ENCODE measurements at regions not wholly inside any gene's neighbourhood (a gene's known extent, or its start where the extent isn't known, plus 50 kb on each side); places are given as distances from the start of the nearest gene placed in this dataset.
"Not testable (repeated sequence)": the region's sequence is repeated elsewhere in the genome, so short reads cannot be mapped to it uniquely, and the experiment has no call there.

DNA sequence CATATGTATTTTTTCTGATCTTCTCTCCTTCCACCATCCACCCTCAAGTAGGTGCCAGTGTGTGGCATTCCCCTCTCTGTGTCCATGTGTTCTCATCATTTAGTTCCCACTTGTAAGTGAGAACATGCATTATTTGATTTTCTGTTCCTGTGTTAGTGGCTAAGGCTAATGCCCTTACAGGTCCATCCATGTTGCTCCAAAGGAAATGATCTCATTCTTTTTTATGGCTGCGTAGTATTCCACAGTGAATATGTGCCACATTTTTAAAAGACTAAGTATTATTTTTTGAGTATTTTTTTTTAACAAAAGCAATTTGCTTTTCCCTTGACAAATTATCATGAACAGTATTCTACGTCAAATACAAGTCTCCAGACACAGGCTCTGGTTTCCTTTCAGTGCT is 86.4 kb upstream of the ZNF746 start:
- H3K4me1 ChIP-seq (ENCODE audit: control insufficient read depth, extremely low read depth, insufficient read depth, low read length): no peaks in the 10 kb centered on the region
- no peaks in the 10 kb centered on the region for H3K9me1 ChIP-seq (ENCODE audit: control insufficient read depth, extremely low read depth, insufficient read depth, low read length)
- DNase-seq (ENCODE audit: low read depth, low spot score): no peak
- no peaks in the 10 kb centered on the region for H4K20me1 ChIP-seq (ENCODE audit: control insufficient read depth, extremely low read depth, insufficient read depth, low read length)
- TF ChIP-seq, protein P1, sequence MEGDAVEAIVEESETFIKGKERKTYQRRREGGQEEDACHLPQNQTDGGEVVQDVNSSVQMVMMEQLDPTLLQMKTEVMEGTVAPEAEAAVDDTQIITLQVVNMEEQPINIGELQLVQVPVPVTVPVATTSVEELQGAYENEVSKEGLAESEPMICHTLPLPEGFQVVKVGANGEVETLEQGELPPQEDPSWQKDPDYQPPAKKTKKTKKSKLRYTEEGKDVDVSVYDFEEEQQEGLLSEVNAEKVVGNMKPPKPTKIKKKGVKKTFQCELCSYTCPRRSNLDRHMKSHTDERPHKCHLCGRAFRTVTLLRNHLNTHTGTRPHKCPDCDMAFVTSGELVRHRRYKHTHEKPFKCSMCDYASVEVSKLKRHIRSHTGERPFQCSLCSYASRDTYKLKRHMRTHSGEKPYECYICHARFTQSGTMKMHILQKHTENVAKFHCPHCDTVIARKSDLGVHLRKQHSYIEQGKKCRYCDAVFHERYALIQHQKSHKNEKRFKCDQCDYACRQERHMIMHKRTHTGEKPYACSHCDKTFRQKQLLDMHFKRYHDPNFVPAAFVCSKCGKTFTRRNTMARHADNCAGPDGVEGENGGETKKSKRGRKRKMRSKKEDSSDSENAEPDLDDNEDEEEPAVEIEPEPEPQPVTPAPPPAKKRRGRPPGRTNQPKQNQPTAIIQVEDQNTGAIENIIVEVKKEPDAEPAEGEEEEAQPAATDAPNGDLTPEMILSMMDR (optimal IDR thresholded peaks at IDR 0.05 in 1 of 3, IDR thresholded peaks at IDR 0.05 in 1 of 3, conservative IDR thresholded peaks at IDR 0.05 in 1 of 3; ENCODE audit: extremely low read depth in 1 of 3, insufficient read depth in 2 of 3, low read length in 3 of 3): no peak
- no peak for TF ChIP-seq EZH2 (IDR thresholded peaks at IDR 0.05; ENCODE audit: low read length)
- no peak overlapping the region for H3K27ac ChIP-seq (ENCODE audit: control insufficient read depth, insufficient read depth, low read length)
- no peak overlapping the region for H2AFZ ChIP-seq (ENCODE audit: control insufficient read depth, low read length)
- H3K4me2 ChIP-seq (ENCODE audit: control insufficient read depth, extremely low read depth, insufficient read depth, low read depth, low read length): no peak overlapping the region
- H3K4me3 ChIP-seq (ENCODE audit: control insufficient read depth in 2 of 3, extremely low read depth in 1 of 3, insufficient read depth in 2 of 3, low read depth in 1 of 3, low read length in 3 of 3): no peak overlapping the region
- no peak overlapping the region for H3K9ac ChIP-seq (ENCODE audit: control insufficient read depth, extremely low read depth, insufficient read depth, low read length)
- H3K36me3 ChIP-seq (ENCODE audit: control insufficient read depth in 2 of 2, extremely low read depth in 1 of 2, insufficient read depth in 2 of 2, low read length in 2 of 2): peaks cover 24 to 37% of the 10 kb centered on the region in 2 experiments
- H3K9me3 ChIP-seq (ENCODE audit: control insufficient read depth, low read depth, low read length): peaks cover 3% of the 10 kb centered on the region
- no peaks in the 10 kb centered on the region for H3K79me2 ChIP-seq (ENCODE audit: control insufficient read depth, insufficient read depth, low read length)
- FAIRE-seq: no peak
- dilution Hi-C loops (cut with MboI; ENCODE audit: extremely low pct_ligation_motif_present, low sequenced_read_pairs): no loop called here
- H3K27me3 ChIP-seq (ENCODE audit: control insufficient read depth, extremely low read depth, insufficient read depth, low read length): no peaks in the 10 kb centered on the region

DNA sequence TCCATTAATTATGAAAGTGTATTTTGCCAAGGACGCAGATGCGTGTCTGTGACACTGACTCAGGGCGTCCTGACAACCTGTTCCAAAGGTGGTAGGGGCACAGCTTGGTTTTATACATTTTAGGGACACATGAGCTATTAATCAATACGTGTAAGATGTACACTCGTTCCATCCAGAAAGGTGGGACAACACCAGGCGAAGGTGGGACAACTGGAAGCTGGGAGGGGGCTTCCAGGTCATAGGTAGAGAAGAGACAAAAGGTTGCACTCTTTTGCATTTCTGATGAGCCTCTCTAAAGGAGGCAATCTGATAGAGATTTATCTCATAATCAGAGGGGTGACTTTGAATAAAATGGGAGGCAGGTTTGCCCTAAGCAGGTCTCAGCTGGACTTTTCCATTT is 82.7 kb upstream of the ZNF746 start:
- Histone ChIP-seq H3K79me2 (ENCODE audit: control insufficient read depth, insufficient read depth, low read length) (no peaks in the 10 kb centered on the region), H3K4me3 (ENCODE audit: control insufficient read depth in 2 of 3, extremely low read depth in 1 of 3, insufficient read depth in 2 of 3, low read depth in 1 of 3, low read length in 3 of 3) (no peak overlapping the region), H3K4me1 (ENCODE audit: control insufficient read depth, extremely low read depth, insufficient read depth, low read length) (no peaks in the 10 kb centered on the region), H3K36me3 (ENCODE audit: control insufficient read depth in 2 of 2, extremely low read depth in 1 of 2, insufficient read depth in 2 of 2, low read length in 2 of 2) (peaks cover 10 to 16% of the 10 kb centered on the region in 2 experiments), H3K4me2 (ENCODE audit: control insufficient read depth, extremely low read depth, insufficient read depth, low read depth, low read length) (no peak overlapping the region), H3K27ac (ENCODE audit: control insufficient read depth, insufficient read depth, low read length) (no peak overlapping the region), H3K27me3 (ENCODE audit: control insufficient read depth, extremely low read depth, insufficient read depth, low read length) (no peaks in the 10 kb centered on the region), H3K9me1 (ENCODE audit: control insufficient read depth, extremely low read depth, insufficient read depth, low read length) (no peaks in the 10 kb centered on the region), H3K9ac (ENCODE audit: control insufficient read depth, extremely low read depth, insufficient read depth, low read length) (no peak overlapping the region), H3K9me3 (ENCODE audit: control insufficient read depth, low read depth, low read length) (peaks cover 3% of the 10 kb centered on the region), H4K20me1 (ENCODE audit: control insufficient read depth, extremely low read depth, insufficient read depth, low read length) (no peaks in the 10 kb centered on the region), H2AFZ (ENCODE audit: control insufficient read depth, low read length) (no peak overlapping the region)
- no peak for DNase-seq (ENCODE audit: low read depth, low spot score)
- TF ChIP-seq, protein P1 (optimal IDR thresholded peaks at IDR 0.05 in 1 of 3, IDR thresholded peaks at IDR 0.05 in 1 of 3, conservative IDR thresholded peaks at IDR 0.05 in 1 of 3; ENCODE audit: extremely low read depth in 1 of 3, insufficient read depth in 2 of 3, low read length in 3 of 3): no peak
- TF ChIP-seq EZH2 (IDR thresholded peaks at IDR 0.05; ENCODE audit: low read length): no peak
- no peak for FAIRE-seq
- dilution Hi-C loops (cut with MboI; ENCODE audit: extremely low pct_ligation_motif_present, low sequenced_read_pairs): no loop called here

DNA sequence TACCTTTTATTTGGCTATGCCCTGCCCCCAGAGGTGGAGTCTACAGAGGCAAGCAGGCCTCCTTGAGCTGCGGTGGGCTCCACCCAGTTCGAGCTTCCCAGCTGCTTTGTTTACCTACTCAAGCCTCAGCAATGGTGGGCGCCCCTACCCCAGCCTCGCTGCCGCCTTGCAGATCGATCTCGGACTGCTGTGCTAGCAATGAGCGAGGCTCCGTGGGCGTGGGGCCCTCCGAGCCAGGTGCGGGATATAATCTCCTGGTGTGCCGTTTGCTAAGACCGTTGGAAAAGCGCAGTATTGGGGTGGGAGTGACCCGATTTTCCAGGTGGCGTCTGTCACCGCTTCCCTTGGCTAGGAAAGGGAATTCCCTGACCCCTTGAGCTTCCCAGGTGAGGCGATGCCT is 81.8 kb upstream of the ZNF746 start:
- dilution Hi-C loops (cut with MboI; ENCODE audit: extremely low pct_ligation_motif_present, low sequenced_read_pairs); H3K9ac ChIP-seq (ENCODE audit: control insufficient read depth, extremely low read depth, insufficient read depth, low read length); H3K79me2 ChIP-seq (ENCODE audit: control insufficient read depth, insufficient read depth, low read length); H4K20me1 ChIP-seq (ENCODE audit: control insufficient read depth, extremely low read depth, insufficient read depth, low read length); H3K4me1 ChIP-seq (ENCODE audit: control insufficient read depth, extremely low read depth, insufficient read depth, low read length); H2AFZ ChIP-seq (ENCODE audit: control insufficient read depth, low read length); DNase-seq (ENCODE audit: low read depth, low spot score); H3K27me3 ChIP-seq (ENCODE audit: control insufficient read depth, extremely low read depth, insufficient read depth, low read length); H3K9me1 ChIP-seq (ENCODE audit: control insufficient read depth, extremely low read depth, insufficient read depth, low read length); FAIRE-seq; H3K27ac ChIP-seq (ENCODE audit: control insufficient read depth, insufficient read depth, low read length); H3K4me2 ChIP-seq (ENCODE audit: control insufficient read depth, extremely low read depth, insufficient read depth, low read depth, low read length); H3K9me3 ChIP-seq (ENCODE audit: control insufficient read depth, low read depth, low read length); H3K4me3 ChIP-seq (ENCODE audit: control insufficient read depth in 2 of 3, extremely low read depth in 1 of 3, insufficient read depth in 2 of 3, low read depth in 1 of 3, low read length in 3 of 3): not testable (repeated sequence)
- peaks cover 8 to 11% of the 10 kb centered on the region in 2 experiments for H3K36me3 ChIP-seq (ENCODE audit: control insufficient read depth in 2 of 2, extremely low read depth in 1 of 2, insufficient read depth in 2 of 2, low read length in 2 of 2)

DNA sequence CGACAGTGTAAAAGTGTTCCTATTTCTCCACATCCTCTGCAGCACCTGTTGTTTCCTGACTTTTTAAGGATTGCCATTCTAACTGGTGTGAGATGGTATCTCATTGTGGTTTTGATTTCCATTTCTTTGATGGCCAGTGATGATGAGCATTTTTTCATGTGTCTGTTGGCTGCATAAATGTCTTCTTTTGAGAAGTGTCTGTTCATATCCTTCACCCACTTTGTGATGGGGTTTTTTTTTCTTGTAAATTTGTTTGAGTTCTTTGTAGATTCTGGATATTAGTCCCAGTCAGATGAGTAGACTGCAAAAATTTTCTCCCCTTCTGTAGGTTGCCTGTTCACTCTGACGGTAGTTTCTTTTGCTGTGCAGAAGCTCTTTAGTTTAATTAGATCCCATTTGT is 76.8 kb upstream of the ZNF746 start:
- H3K4me1 ChIP-seq (ENCODE audit: control insufficient read depth, extremely low read depth, insufficient read depth, low read length); H3K9ac ChIP-seq (ENCODE audit: control insufficient read depth, extremely low read depth, insufficient read depth, low read length); H3K9me3 ChIP-seq (ENCODE audit: control insufficient read depth, low read depth, low read length); H3K9me1 ChIP-seq (ENCODE audit: control insufficient read depth, extremely low read depth, insufficient read depth, low read length); H3K79me2 ChIP-seq (ENCODE audit: control insufficient read depth, insufficient read depth, low read length); H3K36me3 ChIP-seq (ENCODE audit: control insufficient read depth in 2 of 2, extremely low read depth in 1 of 2, insufficient read depth in 2 of 2, low read length in 2 of 2); dilution Hi-C loops (cut with MboI; ENCODE audit: extremely low pct_ligation_motif_present, low sequenced_read_pairs); H3K4me2 ChIP-seq (ENCODE audit: control insufficient read depth, extremely low read depth, insufficient read depth, low read depth, low read length); H2AFZ ChIP-seq (ENCODE audit: control insufficient read depth, low read length); H4K20me1 ChIP-seq (ENCODE audit: control insufficient read depth, extremely low read depth, insufficient read depth, low read length); H3K27me3 ChIP-seq (ENCODE audit: control insufficient read depth, extremely low read depth, insufficient read depth, low read length); H3K27ac ChIP-seq (ENCODE audit: control insufficient read depth, insufficient read depth, low read length); H3K4me3 ChIP-seq (ENCODE audit: control insufficient read depth in 2 of 3, extremely low read depth in 1 of 3, insufficient read depth in 2 of 3, low read depth in 1 of 3, low read length in 3 of 3); FAIRE-seq; DNase-seq (ENCODE audit: low read depth, low spot score): not testable (repeated sequence)
